ENCODE measurements at regions not wholly inside any gene's neighbourhood (a gene's known extent, or its start where the extent isn't known, plus 50 kb on each side); places are given as distances from the start of the nearest gene placed in this dataset.
A peak's percentile ranks its signal among the peaks of the same experiment; 100 is the strongest.

- DNase-seq: peak in 3 of 56 donors; percentile 4 to 26 (median 12)
Observed at GRCh38 chr2:11099122-11100065, 55.9 kb upstream of the SLC66A3 start.

- no peak for DNase-seq
Observed at GRCh38 chr2:11100130-11100529, 55.1 kb upstream of the SLC66A3 start.

- no peak for DNase-seq
Observed at GRCh38 chr2:11100976-11101375, 54.3 kb upstream of the SLC66A3 start.

DNA sequence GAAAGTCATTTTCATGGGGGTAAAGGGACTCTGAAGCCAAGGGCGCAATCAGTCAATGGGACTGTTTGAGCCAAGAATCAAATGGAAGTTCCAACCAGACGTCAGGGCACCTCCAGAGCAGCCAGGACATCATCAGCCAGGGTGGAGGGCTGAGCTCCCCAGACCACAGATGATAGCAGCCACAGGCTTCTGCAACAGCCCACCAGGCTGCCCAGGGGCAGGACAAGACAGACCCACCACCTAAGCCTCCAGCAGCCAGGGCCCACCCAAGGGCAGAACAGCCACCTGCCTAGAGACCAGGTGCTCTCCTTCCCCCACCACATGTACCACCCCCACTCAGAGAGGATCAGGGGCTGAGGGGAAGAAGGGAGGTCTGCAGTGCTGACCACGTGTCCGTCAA is 53.8 kb upstream of the SLC66A3 start:
- DNase-seq: no peak

DNA sequence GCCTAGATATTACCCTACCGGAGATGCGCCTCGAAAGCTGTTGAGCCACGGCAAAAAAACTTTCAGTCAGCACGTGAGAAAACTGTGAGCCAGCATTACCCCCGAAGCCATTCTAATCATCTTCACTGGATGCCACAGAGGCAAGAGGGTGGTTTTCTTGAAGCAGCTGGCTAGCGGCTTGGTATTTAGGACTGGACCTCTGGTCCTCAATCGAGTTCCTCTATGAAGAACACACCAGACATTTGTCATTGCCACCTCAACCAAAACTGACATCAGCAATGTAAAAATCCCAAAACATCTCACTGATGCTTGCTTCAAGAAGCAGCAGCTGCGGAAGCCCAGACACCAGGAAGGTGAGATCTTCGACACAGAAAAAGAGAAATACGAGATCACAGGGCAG is 52.8 kb upstream of the SLC66A3 start:
- DNase-seq: no peak

GRCh38 chr2:11102956-11103860 is 52.1 kb upstream of the SLC66A3 start:
- no peak for DNase-seq

DNA sequence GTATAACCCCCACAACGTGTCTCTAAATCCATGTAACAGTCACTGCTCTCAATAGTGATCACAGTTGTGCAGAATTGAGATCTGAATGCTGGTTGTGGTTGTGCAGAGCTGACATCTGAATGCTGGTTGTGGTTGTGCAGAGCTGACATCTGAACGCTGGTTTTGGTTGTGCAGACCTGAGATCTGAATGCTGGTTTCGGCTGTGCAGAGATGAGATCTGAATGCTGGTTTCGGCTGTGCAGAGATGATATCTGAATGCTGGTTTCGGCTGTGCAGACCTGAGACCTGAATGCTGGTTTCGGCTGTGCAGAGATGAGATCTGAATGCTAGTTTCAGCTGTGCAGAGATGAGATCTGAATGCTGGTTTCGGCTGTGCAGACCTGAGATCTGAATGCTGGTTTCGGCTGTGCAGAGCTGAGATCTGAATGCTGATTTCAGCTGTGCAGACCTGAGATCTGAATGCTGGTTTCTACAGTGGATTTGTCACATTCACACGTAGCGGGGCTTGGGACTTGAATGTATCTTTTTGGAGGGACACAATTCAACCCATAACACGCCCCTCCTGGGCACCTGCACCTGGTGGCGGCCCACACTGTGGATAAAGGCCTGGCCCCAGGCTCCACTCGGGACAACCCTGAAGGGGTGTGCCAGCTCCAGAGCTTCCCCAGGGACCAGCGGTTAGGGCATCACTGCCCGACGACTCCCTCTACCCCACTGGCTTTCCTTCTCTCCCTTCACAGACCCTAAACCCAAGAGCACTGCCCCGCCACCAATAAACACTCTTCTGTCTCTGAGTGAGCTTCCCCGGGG is 51.1 kb upstream of the SLC66A3 start:
- peak in 2 of 56 donors; percentile 15 to 26 for DNase-seq

DNA sequence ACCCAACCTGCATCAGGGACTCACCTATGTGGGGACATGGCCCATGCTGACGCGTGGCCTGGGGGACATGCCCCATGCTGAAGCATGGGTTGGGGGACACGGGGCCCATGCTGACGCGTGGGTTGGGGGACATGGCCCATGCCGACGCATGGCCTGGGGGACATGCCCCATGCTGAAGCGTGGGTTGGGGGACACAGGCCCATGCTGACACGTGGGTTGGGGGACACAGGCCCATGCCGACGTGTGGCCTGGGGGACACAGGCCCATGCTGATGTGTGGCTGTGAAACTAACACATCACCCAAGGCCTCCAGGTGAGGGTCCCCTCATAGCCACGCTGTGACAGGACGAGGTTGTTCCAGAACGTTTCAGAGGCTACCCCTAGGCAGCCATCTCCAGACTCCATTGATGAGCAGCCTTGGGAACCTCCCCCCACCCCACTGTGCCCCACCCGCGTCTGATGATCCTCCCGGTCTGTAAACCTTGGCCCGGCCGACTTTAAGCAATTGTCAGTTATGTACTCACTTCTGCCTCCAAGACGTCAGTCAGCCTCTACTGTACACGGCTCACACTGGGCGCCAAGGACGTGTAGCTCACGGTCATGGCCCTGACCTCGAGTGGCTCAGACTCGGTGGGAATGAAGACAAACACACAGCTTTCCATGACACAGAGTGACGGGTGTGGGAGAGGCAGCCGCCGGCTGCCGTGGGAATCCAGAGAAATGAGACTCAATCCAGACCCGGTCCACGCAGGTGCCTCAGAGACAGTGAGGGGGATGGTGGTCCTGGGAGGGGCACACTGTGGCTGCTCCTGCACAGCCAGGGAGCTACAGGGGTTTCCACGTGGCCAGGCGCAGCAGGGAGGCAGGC is 50.2 kb upstream of the SLC66A3 start:
- no peak for DNase-seq
